Vagina (tissue), 2 donors: ENCODE measurements at regions not wholly inside any gene's neighbourhood (a gene's known extent, or its start where the extent isn't known, plus 50 kb on each side); places are given as distances from the start of the nearest gene placed in this dataset.

Experiments
- DNase-seq, 2 donors: peaks; one replicate each; pipeline ENCODE4 v3.0.0-alpha.2; 2017; ENCODE audit errors: extremely low spot score in 2 of 2
- H3K27ac ChIP-seq: fragments of 200-600 bp; sonication (generic); one replicate; pipeline ENCODE4 v1.5.1; 2019
- H3K27me3 ChIP-seq: fragments of 200-600 bp; sonication (generic); one replicate; pipeline ENCODE4 v1.5.1; 2019
- H3K36me3 ChIP-seq, 2 donors: fragments of 200-600 bp; sonication (generic); one replicate each; pipeline ENCODE4 v1.5.1; 2017 to 2019
- H3K4me1 ChIP-seq: fragments of 200-600 bp; sonication (generic); one replicate; pipeline ENCODE4 v1.5.1; 2019
- H3K4me3 ChIP-seq, 2 donors: fragments of 200-600 bp; sonication (generic); 1 replicate in 1 of 2; 2 replicates in 1 of 2; pipeline ENCODE4 v1.5.1; 2016 to 2019
- H3K9me3 ChIP-seq: fragments of 200-600 bp; sonication (generic); one replicate; pipeline ENCODE4 v1.5.1; 2019
- POLR2A ChIP-seq, 2 donors: fragments of 450-650 bp; IDR thresholded peaks; one replicate each; pipeline ENCODE4 v1.6.1; 2017; ENCODE audit warnings: antibody characterized with exemption in 2 of 2, mild to moderate bottlenecking in 2 of 2, moderate library complexity in 2 of 2
- POLR2AphosphoS5 ChIP-seq, 2 donors: sonication (generic); formaldehyde crosslinking; IDR thresholded peaks; one replicate each; pipeline ENCODE4 v1.9.0; 2017; ENCODE audit warnings: antibody characterized with exemption in 2 of 2, mild to moderate bottlenecking in 2 of 2, low read depth in 1 of 2; ENCODE audit not compliant: insufficient read depth in 1 of 2
- intact Hi-C: fragments of 100-400 bp; cut with DNase I; formaldehyde crosslinking; loops from one replicate; pipeline ENCODE4 v1.15.1; 2023
- TF ChIP-seq, protein P1 (sequence below), 3 experiments: fragments of 450-650 bp in 2 of 3; fragments of 200-600 bp in 1 of 3; sonication (generic) in 1 of 3; IDR thresholded peaks; one replicate each; pipeline ENCODE4 v1.5.1; 2017 to 2019; ENCODE audit warnings: antibody characterized with exemption in 3 of 3, mild to moderate bottlenecking in 2 of 3, moderate library complexity in 2 of 3

DNA sequence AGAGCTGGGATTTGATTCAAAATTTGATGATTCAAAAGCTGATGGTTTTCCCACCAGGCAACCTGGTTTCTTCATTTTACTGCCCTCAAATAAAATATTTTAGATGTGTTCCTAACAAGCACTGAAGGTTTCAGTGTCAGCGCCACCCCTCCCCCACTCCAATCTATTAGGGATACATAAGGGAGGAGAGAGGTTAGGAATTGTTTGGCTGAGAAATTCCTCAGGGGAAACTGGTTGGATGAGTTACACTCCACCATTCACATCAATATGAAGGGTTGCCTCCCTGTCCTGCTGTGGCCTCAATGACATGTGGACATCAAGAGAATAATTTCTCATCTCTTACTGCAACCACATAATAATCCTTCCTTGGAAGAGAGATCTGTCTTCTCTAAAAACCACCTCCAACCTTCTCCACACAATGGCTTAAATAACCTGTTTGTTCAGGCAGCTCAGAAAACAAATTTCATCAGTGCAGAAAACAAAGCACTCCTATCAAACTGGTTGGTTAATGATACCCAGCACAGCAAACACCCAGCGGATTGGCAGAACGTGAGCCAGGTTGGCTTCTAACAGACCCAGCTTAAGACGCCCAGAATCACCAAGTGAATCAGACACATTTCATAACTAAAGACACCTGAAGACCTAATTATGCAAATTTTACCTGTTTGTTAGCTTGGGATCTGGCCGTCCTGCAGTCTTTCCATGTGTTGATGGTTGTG is 136.0 kb upstream of the SGK1 start:
- Histone ChIP-seq H3K9me3 (no peaks in the 10 kb centered on the region), H3K27me3 (no peaks in the 10 kb centered on the region), H3K4me3 (no peak overlapping the region), H3K4me1 (no peaks in the 10 kb centered on the region), H3K36me3 (no peaks in the 10 kb centered on the region), H3K27ac (no peak overlapping the region)
- no peak for TF ChIP-seq POLR2A (IDR thresholded peaks at IDR 0.05)
- TF ChIP-seq POLR2AphosphoS5 (IDR thresholded peaks at IDR 0.05; ENCODE audit: insufficient read depth in 1 of 2, low read depth in 1 of 2): peak in 1 of 2 donors; percentile 26
- intact Hi-C loops: no loop called here
- no peak for DNase-seq

DNA sequence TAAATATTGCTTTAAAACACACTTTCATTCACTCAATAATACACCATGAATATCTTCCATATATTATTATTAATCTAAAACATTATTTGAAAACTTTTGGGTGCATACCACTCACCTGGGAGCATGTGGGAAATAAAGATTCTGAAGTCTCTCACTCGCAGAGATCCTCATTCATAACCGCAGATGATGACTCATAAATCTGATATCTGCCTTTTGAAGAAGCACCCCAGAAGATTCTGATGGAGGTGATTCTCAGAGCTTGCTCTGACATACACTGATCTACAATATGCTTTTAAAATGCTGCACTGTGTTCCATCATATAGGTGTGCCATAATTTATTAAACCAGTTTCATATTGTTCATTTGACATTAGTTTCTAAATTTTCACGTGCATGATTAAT is 135.0 kb upstream of the SGK1 start:
- H3K27me3 ChIP-seq: no peaks in the 10 kb centered on the region
- no peak for DNase-seq
- intact Hi-C loops: no loop called here
- peaks cover 4% of the 10 kb centered on the region for H3K4me1 ChIP-seq
- H3K9me3 ChIP-seq: no peaks in the 10 kb centered on the region
- no peak overlapping the region for H3K27ac ChIP-seq
- H3K36me3 ChIP-seq: no peaks in the 10 kb centered on the region
- TF ChIP-seq POLR2A (IDR thresholded peaks at IDR 0.05) (no peak), POLR2AphosphoS5 (IDR thresholded peaks at IDR 0.05; ENCODE audit: insufficient read depth in 1 of 2, low read depth in 1 of 2) (no peak)
- TF ChIP-seq, protein P1, sequence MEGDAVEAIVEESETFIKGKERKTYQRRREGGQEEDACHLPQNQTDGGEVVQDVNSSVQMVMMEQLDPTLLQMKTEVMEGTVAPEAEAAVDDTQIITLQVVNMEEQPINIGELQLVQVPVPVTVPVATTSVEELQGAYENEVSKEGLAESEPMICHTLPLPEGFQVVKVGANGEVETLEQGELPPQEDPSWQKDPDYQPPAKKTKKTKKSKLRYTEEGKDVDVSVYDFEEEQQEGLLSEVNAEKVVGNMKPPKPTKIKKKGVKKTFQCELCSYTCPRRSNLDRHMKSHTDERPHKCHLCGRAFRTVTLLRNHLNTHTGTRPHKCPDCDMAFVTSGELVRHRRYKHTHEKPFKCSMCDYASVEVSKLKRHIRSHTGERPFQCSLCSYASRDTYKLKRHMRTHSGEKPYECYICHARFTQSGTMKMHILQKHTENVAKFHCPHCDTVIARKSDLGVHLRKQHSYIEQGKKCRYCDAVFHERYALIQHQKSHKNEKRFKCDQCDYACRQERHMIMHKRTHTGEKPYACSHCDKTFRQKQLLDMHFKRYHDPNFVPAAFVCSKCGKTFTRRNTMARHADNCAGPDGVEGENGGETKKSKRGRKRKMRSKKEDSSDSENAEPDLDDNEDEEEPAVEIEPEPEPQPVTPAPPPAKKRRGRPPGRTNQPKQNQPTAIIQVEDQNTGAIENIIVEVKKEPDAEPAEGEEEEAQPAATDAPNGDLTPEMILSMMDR (IDR thresholded peaks at IDR 0.05): no peak
- no peak overlapping the region for H3K4me3 ChIP-seq

DNA sequence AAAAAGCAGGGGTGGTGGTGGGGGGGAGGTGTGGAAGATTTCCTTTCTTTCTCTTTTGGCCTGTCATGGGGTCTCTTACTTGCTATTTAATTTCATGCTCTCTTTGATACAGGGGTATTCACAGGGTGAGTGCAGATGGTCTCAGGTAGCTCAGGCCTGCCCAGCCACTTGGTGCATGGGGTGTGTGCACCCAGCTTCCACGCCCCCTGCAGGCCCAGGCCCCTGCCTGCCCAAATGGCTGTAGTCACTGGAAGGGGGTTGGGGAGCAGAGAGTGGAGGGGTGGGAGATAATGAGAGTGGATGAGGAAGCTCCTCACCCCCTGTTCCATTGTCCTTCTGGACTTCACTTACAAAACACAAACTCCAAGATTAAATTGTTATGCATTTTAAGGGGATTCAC is 133.6 kb upstream of the SGK1 start:
- peaks cover 14% of the 10 kb centered on the region for H3K4me1 ChIP-seq
- TF ChIP-seq POLR2AphosphoS5 (IDR thresholded peaks at IDR 0.05; ENCODE audit: insufficient read depth in 1 of 2, low read depth in 1 of 2): no peak
- TF ChIP-seq, protein P1 (IDR thresholded peaks at IDR 0.05): no peak
- TF ChIP-seq POLR2A (IDR thresholded peaks at IDR 0.05): no peak
- no peaks in the 10 kb centered on the region for H3K36me3 ChIP-seq
- no peak overlapping the region for H3K4me3 ChIP-seq
- H3K27ac ChIP-seq: no peak overlapping the region
- DNase-seq: no peak
- no peaks in the 10 kb centered on the region for H3K9me3 ChIP-seq
- intact Hi-C loops: no loop called here
- no peaks in the 10 kb centered on the region for H3K27me3 ChIP-seq

DNA sequence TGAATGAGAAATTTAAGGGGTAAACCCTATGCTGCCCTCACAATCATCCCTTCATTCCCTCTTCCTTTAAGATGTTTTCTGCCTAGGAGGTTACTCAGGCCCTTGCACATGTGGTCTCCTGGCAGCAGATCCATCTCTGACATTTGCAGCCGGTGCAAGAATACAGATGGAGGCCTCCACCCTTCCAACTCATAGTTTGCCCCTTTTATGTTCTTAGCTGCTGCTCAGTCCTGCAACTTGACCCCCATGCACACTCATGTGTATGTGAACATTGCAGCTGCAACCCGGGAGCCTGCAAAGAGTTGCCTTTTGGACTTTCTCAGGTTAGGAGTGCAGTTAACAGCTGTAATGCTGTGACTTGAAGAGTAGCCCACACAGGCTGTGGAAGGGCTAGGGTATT is 131.9 kb upstream of the SGK1 start:
- DNase-seq: no peak
- Histone ChIP-seq H3K36me3 (no peaks in the 10 kb centered on the region), H3K27ac (no peak overlapping the region), H3K4me3 (no peak overlapping the region), H3K27me3 (no peaks in the 10 kb centered on the region), H3K4me1 (peaks cover 18% of the 10 kb centered on the region), H3K9me3 (no peaks in the 10 kb centered on the region)
- intact Hi-C loops: no loop called here
- TF ChIP-seq, protein P1 (IDR thresholded peaks at IDR 0.05): no peak
- TF ChIP-seq POLR2AphosphoS5 (IDR thresholded peaks at IDR 0.05; ENCODE audit: insufficient read depth in 1 of 2, low read depth in 1 of 2) (no peak), POLR2A (IDR thresholded peaks at IDR 0.05) (no peak)

DNA sequence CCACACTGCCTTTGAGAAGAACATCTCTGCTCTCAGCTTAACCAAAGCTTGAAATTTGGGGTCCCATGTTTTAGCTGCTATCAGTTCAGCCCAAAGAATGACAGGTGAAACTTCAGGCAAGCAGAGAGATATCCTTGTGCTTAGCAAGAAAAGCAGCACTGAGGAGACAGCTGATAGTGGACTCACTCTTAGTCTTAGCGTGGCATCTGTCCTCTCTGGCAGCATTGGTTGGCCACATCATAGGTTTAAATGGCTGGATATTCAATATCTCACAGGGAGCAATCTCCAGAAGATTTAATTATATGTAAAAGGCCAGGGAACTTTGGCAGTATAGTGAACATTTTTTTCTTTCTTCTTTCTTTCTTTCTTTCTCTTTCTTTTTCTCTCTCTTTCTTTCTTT is 131.1 kb upstream of the SGK1 start:
- TF ChIP-seq, protein P1 (IDR thresholded peaks at IDR 0.05): no peak
- TF ChIP-seq POLR2A (IDR thresholded peaks at IDR 0.05) (no peak), POLR2AphosphoS5 (IDR thresholded peaks at IDR 0.05; ENCODE audit: insufficient read depth in 1 of 2, low read depth in 1 of 2) (no peak)
- Histone ChIP-seq H3K27me3 (no peaks in the 10 kb centered on the region), H3K27ac (no peak overlapping the region), H3K36me3 (no peaks in the 10 kb centered on the region), H3K9me3 (no peaks in the 10 kb centered on the region), H3K4me3 (no peak overlapping the region), H3K4me1 (peaks cover 18% of the 10 kb centered on the region)
- no peak for DNase-seq
- intact Hi-C loops: no loop called here
